ENCODE measurements at regions not wholly inside any gene's neighbourhood (a gene's known extent, or its start where the extent isn't known, plus 50 kb on each side); places are given as distances from the start of the nearest gene placed in this dataset.
"Not testable (repeated sequence)": the region's sequence is repeated elsewhere in the genome, so short reads cannot be mapped to it uniquely, and the experiment has no call there.

- DNase-seq (ENCODE audit: low spot score) = no peak
Measured at GRCh38 chrX:9383655-9384054, 81.2 kb upstream of the TBL1X start.

- DNase-seq (ENCODE audit: low spot score) = no peak
Measured at GRCh38 chrX:9388450-9388849, 76.4 kb upstream of the TBL1X start.

- no peak for DNase-seq (ENCODE audit: low spot score)
Measured at GRCh38 chrX:9390121-9390520, 74.7 kb upstream of the TBL1X start.

- no peak for DNase-seq (ENCODE audit: low spot score)
Measured at GRCh38 chrX:9390693-9391368, 74.0 kb upstream of the TBL1X start.

GRCh38 chrX:9392445-9392844 is 72.4 kb upstream of the TBL1X start:
- no peak for DNase-seq (ENCODE audit: low spot score)

- DNase-seq (ENCODE audit: low spot score) = no peak
Measured at GRCh38 chrX:9393571-9393970, 71.3 kb upstream of the TBL1X start.

GRCh38 chrX:9394212-9394611 is 70.6 kb upstream of the TBL1X start:
- DNase-seq (ENCODE audit: low spot score) = no peak

GRCh38 chrX:9396930-9397329 is 67.9 kb upstream of the TBL1X start:
- peak; percentile 80 for DNase-seq (ENCODE audit: low spot score)

GRCh38 chrX:9401051-9401450 is 63.8 kb upstream of the TBL1X start:
- no peak for DNase-seq (ENCODE audit: low spot score)

GRCh38 chrX:9403374-9403773 is 61.5 kb upstream of the TBL1X start:
- no peak for DNase-seq (ENCODE audit: low spot score)

GRCh38 chrX:9405635-9406034 is 59.2 kb upstream of the TBL1X start:
- DNase-seq (ENCODE audit: low spot score) = not testable (repeated sequence)

GRCh38 chrX:9410889-9411288 is 54.0 kb upstream of the TBL1X start:
- not testable (repeated sequence) for DNase-seq (ENCODE audit: low spot score)

GRCh38 chrX:9411682-9412081 is 53.2 kb upstream of the TBL1X start:
- not testable (repeated sequence) for DNase-seq (ENCODE audit: low spot score)

- DNase-seq (ENCODE audit: low spot score) = no peak
Measured at GRCh38 chrX:9414416-9414815, 50.4 kb upstream of the TBL1X start.
